GM19099 (cell line): ENCODE measurements at regions not wholly inside any gene's neighbourhood (a gene's known extent, or its start where the extent isn't known, plus 50 kb on each side); places are given as distances from the start of the nearest gene placed in this dataset.

Source experiments
- POLR2A ChIP-seq: IDR thresholded peaks from 3 replicates; pipeline ENCODE4 v1.6.1; 2011; ENCODE audit warnings: low read depth; ENCODE audit not compliant: insufficient read length; ENCODE audit errors: extremely low read depth

DNA sequence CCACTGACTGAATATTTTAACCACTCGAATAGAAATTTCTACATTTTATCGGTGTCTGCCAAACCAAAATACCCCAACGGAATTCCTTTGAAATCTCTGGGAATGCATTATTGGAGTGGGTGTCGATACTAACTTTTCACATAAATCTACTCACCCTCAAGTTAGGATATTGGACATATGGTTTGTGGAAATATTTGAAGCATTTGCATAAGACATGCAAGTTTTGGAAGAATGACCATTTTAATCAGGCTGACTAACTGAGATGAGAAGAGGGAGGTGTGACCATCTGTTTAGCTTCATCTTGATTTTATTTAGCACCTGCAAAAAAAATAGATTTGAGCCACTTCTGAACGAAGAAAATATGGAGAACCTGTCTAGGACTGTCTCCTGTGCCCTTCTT, 61.2 kb downstream of the KLF6 start:
- TF ChIP-seq POLR2A: no peak

DNA sequence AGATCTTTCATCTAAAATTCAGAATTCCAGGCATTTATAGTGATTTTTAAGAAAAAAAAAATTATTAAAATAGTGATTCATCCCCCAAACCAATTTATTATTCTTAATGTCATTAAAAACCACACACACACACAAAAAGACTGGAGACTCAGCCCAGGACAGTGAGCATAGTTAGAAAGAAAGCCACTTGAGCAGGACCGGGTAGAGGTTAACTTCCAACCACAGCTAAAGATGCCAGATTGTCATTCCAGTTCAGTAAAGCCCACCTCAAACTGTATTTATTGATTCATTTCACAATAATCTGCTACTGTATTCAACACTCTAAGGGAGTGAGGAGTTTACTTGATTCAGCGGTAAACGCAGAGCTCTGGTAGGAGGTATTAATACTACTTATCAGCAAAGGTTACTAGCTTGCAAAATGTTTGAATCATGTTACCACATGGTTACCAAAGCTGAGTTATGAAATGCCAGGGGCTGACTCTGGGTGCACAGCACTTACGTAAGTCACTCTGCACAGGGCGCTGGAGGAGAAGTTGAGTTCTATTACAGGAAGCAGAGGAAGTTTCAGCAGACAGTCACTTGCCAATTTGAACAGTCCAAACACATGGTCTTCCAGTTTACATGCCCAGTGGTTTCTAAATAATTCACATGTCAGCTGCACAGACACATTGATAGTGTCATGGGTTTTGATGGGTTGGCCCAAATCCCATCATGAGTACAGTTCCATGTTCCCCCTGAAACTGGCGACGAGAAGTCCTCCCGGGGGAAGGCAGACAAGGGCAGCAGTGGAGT, 64.6 kb downstream of the KLF6 start:
- TF ChIP-seq POLR2A: no peak

DNA sequence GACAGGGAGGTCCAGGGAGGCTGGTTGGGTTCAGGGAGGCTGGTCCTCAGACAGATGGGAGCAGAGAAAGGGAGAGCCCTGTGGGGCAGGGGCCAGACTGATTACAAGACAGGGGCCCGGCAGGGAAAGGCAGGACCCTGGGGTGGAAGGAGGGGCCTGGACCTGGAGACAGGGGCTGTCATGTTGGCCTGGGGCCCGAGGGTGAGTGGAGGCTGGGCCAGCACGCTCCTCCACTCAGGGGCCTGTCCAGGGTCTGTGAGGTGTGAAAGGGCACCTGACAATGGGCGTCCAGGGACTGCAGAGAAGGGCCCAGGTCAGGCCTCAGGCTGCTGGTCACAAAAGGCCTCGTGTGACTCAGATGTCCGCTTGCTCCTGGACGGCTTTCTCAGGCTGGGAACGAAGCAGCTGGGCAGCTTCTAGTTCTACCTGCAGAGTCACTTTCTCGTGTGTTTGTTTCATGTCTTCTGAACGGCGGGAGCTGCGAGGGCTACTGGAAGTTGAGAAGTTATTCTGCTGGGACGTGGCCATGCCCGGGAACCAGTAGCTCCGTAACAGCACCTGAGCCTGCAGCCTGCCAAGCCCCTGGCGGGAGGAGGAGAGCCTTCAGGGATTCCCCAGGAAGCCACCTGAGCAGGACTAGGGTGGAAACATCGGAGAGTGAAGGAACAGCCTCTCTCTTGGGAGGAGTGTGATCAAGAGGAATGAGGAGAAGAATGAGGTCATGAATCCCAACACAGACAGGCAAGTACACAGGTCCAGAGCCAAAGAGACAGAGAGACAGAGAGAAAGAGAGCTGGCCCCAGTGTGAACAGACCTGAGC, 65.8 kb downstream of the KLF6 start:
- no peak for TF ChIP-seq POLR2A

DNA sequence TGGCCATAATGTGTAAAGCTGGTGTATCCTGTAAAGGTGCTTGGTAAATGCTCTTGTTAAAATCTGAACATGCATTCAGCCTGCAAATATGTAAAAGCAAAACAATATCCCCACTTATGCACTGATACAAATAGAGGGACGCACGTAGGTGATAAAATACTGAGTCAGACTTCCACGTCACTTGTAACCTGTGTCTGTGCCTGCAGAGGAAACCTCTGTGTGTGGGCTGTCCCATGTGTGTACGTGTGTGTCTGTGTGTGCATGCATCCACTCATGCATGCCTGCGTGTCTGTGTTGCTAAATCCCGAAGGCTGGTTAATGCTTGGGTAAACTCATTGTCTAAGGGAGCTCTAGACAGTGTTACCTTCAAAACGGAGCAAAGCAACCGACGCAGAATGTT, 68.9 kb downstream of the KLF6 start:
- TF ChIP-seq POLR2A: no peak

DNA sequence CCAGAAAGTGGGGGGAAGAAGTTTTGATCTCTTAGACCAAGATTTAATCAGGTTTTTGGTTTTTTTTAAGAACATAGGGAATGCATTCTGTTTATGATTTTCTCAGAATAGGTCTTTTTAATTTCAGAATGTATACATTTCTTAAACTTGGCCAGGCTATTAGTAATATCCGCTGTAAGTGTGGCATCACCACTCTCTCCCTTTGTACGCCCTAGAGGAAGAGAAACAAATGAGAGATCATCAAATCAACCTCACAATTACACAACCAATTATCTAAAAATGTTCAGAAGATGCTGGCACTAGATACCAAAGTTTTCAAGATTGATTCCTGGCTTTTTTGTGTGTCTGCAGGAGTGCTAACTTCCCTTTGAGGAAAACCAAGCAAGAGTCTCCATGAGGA, 70.0 kb downstream of the KLF6 start:
- TF ChIP-seq POLR2A: no peak

DNA sequence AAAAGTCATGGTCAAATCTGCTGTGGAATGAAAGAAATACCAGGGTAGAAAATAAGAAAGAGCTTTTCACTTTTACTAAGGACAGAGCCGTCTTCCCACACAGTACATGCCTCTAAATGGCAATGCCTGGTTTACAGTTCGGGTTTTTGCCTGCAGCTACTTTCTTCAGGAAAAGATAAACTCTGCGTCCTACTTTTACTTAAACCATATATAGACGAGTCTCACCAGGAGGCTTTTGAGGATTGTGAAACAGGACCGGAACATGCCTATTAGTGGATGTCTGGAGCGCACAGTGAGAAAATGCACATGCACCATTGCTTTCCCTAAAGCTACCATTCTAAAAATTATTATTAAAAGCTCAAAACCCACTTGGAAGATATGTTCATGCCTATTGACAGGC, 70.5 kb downstream of the KLF6 start:
- TF ChIP-seq POLR2A: no peak

DNA sequence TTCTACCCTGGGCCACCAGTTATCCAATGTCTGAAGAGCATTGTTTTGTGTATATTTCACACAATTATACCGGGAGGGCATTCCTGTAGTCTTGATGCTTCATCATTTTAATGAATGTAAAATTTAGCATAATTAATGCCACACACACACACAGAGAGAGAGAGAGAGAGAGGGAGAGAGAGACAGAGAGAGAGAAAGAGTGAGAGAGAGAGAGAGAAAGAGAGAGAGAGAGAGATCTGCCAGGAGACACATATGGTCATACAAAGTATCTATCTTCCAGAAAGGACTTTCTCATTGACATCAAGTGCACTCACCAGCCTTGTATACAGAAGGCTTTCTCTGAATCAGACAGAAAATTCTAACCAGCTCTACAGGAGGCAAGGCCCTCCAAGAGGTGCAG, 72.3 kb downstream of the KLF6 start:
- TF ChIP-seq POLR2A: no peak

DNA sequence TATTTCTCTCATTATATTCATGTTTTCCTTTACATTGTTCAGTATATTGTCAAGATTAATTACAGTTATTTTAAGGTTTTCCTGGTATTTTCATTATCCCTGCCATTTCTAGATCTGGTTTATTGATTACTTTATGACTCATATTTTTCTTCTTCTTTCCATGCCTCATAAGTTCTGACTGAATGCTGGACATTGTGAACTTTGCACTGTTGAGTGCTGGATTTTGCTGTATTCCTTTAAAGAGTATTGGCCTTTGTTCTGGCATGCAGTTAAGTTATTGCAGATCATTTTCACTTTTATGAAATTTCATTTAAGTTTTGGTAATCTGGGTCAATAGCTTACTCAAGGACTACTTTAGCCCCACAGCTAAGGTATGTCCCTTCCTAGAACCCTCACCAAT, 73.1 kb downstream of the KLF6 start:
- no peak for TF ChIP-seq POLR2A

DNA sequence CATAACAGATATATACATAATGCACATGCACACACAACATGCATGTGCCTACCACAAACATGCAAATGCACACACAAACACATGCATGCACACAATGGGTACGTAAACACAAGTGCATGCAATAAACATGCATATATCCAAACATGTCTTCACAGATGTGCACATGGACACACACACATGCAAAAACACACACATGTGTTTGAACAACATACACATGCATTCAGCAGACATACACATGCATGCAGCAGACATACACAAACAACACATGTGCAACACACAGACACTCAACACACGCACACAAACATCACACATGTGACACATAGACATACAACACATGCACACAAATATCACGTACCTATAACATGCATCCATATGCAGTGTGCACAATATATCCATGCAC, 74.2 kb downstream of the KLF6 start:
- no peak for TF ChIP-seq POLR2A

DNA sequence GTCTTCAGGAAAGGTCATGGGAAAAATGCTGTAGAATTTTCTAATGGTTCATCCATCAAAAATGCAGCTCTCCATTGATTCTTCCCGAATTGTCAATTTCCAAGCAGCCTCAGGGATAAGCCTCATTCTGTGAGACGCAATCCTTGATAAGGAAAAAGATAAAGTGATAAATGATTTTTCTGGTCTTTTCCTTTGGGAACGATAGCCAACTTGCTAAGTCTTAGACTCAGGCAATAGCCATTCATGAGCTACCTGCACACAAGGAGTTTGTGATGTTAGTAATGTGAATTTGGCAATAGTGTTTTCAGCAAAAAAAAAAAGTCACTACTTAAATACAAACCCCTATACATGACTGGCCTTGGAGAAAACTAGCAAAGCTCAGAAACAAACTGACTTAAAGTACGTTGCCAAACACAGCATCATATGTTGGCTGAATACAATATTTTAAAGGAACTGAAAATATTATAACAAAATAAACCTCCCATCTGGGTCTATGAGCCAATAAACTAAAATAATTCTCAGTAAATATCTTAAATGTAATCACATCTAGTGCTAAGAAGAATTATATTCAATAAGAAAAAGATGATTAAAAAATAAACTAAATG, 75.5 kb downstream of the KLF6 start:
- no peak for TF ChIP-seq POLR2A

DNA sequence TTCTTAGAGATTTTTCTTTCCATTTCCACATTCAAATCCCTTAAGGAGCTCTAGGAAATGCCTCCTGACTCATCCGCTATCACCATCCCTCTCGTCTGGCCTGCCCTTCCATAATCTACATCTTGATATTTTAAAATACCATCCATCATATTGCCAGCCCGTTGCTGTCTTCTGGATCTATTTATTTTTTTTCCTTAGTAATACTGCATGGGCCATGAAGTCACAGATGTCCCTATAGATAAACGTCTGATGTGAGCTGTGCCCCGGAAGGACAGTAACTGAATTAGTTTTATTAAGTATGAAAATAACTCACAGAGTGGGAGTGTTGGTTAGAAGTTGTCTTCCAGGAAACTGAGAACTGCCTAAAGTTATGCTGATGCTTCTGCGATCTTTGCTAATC, 76.2 kb downstream of the KLF6 start:
- no peak for TF ChIP-seq POLR2A

DNA sequence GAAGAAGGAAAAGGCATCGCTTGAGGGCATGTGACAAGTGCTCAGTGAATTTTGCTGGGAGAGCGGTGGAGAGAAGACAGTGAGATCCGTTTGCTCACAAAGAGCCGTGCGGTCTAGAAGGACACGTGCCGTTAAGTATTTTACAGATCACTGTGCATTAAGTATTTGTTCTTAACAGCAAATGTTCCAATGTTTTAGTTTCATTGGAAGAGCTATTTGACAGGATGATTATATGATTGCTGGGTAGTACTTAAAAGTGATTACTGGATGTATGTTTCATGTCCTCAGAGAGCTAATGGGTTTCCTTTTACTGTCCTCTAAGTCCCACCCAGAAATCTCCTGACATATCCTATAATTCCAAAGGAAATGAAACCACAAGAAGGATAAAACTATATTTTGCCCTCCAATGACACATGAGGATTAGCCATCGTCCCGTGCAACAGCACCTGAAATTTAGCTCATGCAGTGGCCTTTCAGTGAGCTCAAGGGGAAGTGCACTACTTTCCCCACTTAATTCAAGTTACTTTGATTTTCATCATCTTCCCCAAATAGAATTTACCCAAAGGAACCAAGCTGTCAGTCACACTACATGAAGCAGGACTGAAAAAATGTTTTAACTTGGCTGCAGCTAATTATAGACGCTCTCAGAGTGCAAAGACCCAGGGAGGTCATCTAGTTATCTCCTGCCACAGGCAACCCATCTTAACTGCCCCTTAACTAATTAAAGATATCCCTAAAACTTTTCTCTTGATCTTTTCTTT, 80.3 kb downstream of the KLF6 start:
- TF ChIP-seq POLR2A: no peak

DNA sequence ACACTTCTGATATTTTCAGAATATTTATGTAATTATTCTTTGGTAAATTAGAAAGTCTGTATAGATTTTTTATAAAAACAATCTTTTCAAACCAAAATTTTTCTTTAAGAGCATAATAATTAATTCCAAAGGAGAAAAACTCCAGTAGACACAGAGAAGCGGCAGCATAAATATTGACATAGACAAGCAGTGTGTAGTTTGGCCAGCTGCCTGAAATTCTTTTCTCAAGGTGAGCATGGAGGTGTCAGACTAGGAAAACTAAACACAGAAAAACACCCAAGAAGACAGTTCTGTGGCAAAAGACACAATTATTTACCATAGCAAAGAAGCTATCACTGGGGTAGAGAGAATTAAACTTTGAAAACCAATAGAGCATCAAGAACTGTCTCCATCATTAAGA, 82.4 kb downstream of the KLF6 start:
- no peak for TF ChIP-seq POLR2A

DNA sequence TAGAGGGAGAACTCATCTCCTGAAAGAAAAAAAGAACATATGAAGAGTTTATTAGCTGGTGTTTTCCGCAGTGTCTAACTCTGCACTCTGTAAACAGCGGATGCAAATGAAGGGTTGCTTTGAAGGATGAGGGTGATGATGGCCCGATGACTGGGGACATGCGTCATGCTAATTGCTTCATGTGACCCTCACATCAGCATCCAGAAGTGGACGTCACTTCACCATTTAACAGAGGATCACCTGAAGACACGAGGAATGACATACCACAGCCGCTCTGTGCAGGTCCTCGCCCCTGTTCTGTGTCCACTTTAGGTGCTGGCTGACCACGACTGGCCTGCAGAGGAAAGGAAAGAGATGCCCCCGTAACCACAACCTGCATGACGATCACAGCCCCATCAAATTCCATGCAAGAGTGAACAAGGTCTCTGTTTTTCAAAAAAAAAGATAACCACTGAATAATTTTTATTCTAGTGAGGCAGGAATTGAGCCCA, 82.9 kb downstream of the KLF6 start:
- no peak for TF ChIP-seq POLR2A

DNA sequence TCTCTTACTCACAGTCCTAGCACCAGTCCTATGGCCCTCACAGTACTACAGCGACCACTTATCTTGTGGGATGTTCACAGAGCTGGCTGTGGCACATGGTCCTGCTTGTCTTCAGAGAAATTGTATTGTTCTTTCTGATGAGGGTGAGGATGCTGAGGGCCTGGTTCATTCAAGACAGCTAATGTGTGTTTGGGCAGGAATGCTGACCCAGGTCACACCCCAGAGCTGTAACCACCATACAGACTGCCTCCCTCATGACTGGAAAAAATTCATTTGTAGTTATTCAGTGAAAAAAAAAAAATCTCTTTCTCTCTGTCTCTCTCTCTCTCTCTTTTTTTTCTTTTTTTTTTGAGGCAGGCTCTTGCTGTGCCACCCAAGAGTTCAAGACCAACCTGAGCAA, 83.5 kb downstream of the KLF6 start:
- TF ChIP-seq POLR2A: no peak
